GM18861 (cell line): ENCODE measurements at regions not wholly inside any gene's neighbourhood (a gene's known extent, or its start where the extent isn't known, plus 50 kb on each side); places are given as distances from the start of the nearest gene placed in this dataset.
A peak's percentile ranks its signal among the peaks of the same experiment; 100 is the strongest.
"Not testable (repeated sequence)": the region's sequence is repeated elsewhere in the genome, so short reads cannot be mapped to it uniquely, and the experiment has no call there.

Experiments used
- ATAC-seq: cut with Tn5 transposase; IDR thresholded peaks from one replicate; pipeline ENCODE4 v1.9.1; 2021; ENCODE audit not compliant: unreplicated experiment

DNA sequence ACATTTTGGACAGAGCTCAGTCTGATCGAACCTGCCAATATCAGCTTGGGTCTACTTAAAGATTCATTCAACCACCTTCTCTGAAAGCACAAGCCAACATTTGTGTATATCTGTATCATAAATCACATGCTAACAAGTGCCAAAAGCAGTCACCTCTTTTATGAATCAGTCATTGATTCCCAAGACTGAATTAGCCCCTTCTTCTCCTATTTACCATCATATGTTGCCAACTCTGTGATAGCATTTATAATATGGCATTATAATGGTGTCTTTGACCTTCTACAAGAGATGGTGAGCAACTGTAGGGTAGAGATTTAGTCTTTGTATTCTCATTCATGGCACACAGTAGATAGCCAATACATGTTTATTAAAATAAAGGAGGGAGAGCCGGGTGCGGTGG lies 61.4 kb downstream of the DDX53 start:
- ATAC-seq: no peak

DNA sequence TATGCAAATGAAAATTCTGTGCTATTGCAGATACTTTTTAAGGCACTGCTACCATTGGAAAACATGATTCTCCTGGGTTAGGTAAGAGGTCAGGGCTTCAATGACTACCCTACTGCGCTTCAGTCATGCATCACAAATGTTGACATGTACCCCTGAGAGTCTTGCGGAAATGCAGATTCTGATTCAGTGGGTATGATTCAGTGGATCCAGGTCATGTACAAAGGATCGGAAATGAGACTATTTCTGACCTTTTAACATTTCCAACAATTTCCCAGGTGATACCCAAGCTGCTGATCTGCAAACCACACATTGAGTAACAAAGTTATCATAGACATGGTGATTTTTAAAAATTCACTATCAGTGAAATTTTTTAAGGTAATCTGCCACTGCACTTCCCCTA lies 62.6 kb downstream of the DDX53 start:
- ATAC-seq: no peak

DNA sequence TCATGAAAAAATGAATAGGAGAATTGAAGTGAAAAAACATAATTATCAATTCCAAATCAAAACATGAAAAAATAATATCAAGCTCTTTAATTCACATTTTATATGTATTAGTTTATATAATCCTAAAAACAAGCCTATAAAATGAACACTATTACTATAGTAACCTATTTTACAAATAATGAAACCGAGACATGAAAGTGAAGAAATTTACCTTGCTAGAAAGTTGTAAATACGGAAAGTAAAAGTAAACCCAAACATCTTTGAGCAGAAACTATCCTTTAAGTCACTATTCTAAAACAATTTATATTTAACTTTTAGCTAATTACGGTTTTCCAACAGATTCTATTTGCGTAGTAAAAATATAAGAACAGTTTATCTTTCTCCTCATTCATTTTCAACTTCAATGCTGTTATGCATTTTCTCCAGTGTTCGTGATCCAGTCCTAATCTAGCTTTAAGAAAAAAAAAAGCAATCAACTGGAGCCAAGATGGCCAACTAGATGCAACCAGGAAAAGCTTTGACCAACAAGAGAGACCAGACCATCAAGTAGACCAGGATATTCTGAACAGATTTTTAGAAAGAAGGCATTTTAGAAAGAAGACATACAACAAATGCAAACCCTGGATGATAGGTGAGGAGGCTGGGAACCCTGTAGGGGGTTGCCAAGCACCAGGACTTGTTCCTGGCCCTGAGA lies 67.0 kb downstream of the DDX53 start:
- ATAC-seq: peak; percentile 69

- not testable (repeated sequence) for ATAC-seq
Observed at GRCh38 chrX:23075461-23075860, 75.7 kb downstream of the DDX53 start.

DNA sequence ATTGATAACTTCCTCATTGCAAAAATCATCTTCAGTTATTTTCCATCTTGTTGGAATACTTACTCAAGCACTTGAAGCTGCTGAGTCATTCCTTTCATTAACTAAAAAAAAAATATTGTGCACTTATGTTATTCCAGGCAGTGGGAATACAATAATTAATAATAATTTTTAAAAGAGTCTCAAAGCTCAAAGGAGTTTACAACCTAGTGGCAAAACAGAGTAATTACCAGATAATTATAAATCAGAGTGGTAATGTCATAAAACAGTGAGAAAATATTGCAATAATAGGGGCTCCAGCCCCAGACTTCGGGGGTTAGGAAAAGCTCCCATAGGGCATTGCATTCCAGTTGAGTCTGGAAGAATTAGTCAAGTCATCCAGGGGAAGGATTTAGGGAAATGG lies 79.6 kb downstream of the DDX53 start:
- no peak for ATAC-seq

GRCh38 chrX:23100826-23101225 lies 101.1 kb downstream of the DDX53 start:
- no peak for ATAC-seq

DNA sequence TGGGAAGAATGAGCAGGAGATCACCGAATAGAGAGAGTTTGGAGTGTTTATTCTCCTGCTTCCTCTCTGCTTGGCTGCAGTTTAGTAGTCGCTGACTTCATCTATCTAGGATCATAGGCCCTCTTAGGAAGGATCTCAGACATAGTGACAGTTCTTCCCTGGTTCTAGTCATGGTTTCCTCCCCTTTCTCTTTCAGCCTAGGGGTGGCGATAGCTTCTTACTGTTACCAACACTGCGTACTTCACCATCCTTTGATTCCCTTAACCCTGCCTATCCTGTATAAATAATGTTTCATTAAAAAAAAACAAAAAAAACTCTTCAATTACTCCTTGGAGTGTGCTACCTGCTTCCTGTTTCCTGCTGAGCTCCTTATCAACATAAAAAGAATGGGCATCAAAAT lies 103.8 kb downstream of the DDX53 start:
- no peak for ATAC-seq

DNA sequence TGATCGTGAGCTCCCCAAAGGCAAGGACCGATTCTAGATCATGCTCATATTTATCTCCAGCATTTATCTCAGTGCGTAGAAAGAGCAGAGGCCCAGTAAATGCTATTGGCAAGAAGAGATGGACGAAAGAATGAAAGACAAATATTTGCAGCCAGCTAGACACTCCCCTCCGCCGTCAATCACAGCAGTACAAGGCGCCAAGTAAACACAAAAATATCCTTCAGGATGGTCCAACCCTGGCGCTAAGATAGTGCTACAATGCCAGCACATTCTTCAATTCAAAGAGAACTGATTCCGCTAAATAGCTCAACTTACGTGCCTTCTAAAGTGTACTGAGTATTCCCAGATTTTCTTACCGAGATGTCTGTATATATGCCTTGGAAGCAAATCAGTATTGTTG lies 114.5 kb downstream of the DDX53 start:
- no peak for ATAC-seq

DNA sequence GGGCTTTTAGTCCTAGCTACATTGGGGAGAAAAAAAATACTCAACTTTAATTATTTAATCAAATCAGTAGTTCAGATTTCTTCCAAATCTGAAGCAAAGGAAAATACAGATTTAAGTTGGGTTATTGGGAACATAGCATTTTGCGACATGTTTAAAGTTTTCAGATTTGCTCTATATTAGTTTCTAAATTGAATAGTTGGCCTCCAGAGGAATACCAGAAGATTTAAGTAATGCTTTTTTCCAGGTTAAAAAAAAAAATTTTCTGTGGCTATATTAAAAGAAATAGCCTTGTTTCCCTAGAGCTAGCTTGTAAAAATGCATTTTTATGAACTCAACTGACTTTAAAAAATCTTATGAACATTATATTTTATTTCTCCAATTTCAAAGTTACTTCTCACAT lies 115.9 kb downstream of the DDX53 start:
- ATAC-seq: no peak

- no peak for ATAC-seq
Observed at GRCh38 chrX:23118163-23118562, 118.4 kb downstream of the DDX53 start.

- ATAC-seq: no peak
Observed at GRCh38 chrX:23118890-23119527, 119.2 kb downstream of the DDX53 start.

GRCh38 chrX:23127586-23127985 lies 127.8 kb downstream of the DDX53 start:
- no peak for ATAC-seq

GRCh38 chrX:23133551-23133950 lies 133.8 kb downstream of the DDX53 start:
- no peak for ATAC-seq

- no peak for ATAC-seq
Observed at GRCh38 chrX:23134136-23134535, 134.4 kb downstream of the DDX53 start.

- ATAC-seq: no peak
Observed at GRCh38 chrX:23136816-23137215, 137.1 kb downstream of the DDX53 start.

DNA sequence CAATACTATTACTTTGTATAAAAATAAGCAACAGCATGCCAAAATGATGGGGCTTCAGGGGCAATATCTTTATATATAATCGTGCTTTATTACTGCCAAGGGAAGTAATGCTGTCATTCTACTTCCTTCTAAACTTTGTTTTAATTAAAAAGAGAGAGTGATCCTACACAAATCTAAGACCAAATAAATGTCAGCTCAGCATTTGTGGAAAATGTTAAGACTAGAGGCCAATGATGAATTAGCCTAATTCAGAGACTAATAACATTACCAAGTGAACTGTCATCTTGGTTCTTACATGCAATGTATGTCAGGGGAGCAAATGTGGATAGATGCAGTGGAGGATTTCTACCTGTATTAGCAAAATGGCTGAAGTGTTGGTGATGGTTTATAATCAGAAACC lies 166.4 kb upstream of the PTCHD1 start:
- ATAC-seq: no peak

DNA sequence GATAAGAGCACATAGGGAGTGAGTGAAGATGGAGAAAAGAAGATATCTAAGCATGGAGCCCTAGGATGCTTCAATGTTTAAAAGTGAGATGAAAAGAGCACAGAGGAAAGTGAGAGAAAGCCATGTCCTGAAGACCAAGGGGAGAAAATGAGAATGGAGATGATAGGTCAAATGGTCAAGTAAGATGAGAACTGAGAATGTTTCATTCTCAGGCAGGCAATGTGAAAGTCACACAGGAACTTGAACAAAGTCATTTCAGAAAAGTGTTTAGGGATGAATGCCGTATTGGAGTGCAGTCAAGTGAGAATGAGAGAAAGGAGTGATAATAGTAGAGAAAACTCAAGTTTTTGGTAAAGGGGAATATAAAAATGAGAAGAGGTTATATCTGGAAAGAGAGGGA lies 148.7 kb upstream of the PTCHD1 start:
- ATAC-seq: peak; percentile 48

DNA sequence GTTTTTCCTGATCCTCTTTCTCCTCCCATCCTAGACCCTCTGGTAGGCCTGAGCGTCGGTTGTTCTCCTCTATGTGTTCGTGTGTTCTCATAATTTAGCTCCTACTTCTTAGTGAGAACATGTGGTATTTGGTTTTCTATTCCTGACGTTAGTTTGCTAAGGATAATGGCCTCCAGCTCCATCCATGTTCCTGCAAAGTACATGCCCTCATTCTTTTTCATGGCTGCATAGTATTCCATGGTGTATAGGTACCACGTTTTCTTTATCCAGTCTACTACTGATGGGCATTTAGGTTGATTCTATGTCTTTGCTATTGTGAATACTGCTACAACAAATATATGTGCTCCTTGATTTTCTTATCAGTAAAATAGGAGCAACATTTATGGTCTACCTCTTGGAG lies 146.8 kb upstream of the PTCHD1 start:
- no peak for ATAC-seq

DNA sequence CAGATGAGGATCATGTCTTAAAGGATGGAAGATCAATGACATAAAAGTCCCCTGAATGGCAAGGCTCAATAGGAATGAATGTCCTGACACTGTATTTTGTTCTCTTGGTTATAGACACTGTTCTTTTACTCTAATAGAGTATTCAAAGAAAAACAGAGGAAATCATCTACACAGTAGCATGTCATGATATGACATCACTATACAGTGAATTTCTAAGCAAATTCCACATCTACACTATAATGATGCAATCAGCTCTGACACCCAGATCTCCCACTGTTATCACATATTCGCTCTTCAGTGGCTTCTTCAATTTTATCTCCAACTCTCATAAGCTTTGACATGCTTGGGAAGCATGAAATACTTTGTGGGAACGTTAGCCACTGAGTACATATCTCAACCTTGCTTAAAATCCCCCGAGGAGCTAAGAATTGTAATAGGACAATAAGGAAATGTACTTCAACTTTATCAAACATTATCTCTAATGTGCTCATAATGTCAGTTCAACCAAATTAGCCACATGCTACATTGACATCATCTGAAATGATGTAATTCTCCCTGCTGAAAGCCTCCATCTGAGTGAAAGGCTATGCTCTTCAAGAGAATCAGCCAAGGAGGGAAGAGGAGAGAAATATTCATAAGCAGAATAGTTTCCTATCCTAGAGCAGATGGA lies 139.6 kb upstream of the PTCHD1 start:
- no peak for ATAC-seq

GRCh38 chrX:23195761-23196160 lies 138.9 kb upstream of the PTCHD1 start:
- no peak for ATAC-seq

- ATAC-seq: no peak
Observed at GRCh38 chrX:23201706-23202105, 132.9 kb upstream of the PTCHD1 start.

DNA sequence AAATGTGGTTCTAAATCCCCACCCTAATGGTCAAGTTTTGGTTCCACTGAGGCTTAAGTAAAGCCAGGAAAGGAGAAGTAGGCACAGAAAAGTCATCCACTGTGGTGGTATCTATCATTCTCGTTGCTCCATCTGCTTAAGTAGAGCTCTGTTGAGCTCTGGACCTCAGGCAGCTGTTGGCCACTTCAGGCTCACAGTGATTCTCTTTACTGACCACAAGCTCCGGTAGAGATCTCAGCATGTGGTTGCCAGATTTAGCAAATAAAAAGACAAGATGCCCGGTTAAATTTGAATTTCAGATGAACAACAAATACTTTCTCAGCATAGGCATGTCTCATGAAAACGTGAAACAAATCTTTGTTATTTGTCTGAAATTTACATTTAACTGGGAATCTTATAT lies 132.3 kb upstream of the PTCHD1 start:
- no peak for ATAC-seq
